Esophagus muscularis mucosa (tissue), 3 donors: ENCODE measurements at regions not wholly inside any gene's neighbourhood (a gene's known extent, or its start where the extent isn't known, plus 50 kb on each side); places are given as distances from the start of the nearest gene placed in this dataset.

ENCODE experiments used
- POLR2A ChIP-seq: fragments of 450-650 bp; IDR thresholded peaks from one replicate; pipeline ENCODE4 v1.6.1; 2017; ENCODE audit warnings: antibody characterized with exemption, moderate library complexity, mild to moderate bottlenecking, low read depth
- TF ChIP-seq, protein P1 (sequence below), 3 experiments: fragments of 200-600 bp in 2 of 3; fragments of 450-650 bp in 1 of 3; sonication (generic) in 2 of 3; IDR thresholded peaks; one replicate each; pipeline ENCODE4 v1.5.1; 2017 to 2019; ENCODE audit warnings: antibody characterized with exemption in 3 of 3, mild to moderate bottlenecking in 2 of 3, moderate library complexity in 1 of 3

DNA sequence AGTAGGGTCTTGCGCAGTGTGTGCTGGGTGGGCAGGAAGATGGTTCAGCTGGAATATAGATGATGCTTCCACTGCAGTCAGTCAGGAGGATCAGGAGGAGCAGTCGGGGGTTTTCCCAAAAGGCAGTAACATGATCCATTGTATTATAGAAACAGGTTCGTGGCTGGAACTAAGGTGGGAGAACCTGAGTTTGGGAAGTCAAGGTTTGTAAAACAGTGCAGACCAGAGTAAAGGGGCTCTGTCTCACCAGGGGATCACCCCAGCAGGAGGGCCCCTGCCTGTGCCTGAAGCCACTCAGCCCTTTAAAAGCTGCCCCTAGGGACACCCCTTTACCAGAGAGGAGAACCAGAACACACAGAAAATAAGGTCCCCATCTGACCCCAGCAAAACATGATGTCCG is 213.4 kb downstream of the AUH start:
- TF ChIP-seq, protein P1, sequence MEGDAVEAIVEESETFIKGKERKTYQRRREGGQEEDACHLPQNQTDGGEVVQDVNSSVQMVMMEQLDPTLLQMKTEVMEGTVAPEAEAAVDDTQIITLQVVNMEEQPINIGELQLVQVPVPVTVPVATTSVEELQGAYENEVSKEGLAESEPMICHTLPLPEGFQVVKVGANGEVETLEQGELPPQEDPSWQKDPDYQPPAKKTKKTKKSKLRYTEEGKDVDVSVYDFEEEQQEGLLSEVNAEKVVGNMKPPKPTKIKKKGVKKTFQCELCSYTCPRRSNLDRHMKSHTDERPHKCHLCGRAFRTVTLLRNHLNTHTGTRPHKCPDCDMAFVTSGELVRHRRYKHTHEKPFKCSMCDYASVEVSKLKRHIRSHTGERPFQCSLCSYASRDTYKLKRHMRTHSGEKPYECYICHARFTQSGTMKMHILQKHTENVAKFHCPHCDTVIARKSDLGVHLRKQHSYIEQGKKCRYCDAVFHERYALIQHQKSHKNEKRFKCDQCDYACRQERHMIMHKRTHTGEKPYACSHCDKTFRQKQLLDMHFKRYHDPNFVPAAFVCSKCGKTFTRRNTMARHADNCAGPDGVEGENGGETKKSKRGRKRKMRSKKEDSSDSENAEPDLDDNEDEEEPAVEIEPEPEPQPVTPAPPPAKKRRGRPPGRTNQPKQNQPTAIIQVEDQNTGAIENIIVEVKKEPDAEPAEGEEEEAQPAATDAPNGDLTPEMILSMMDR (IDR thresholded peaks at IDR 0.05), result no peak
- no peak for TF ChIP-seq POLR2A
